ENCODE measurements at regions not wholly inside any gene's neighbourhood (a gene's known extent, or its start where the extent isn't known, plus 50 kb on each side); places are given as distances from the start of the nearest gene placed in this dataset.

- Histone ChIP-seq H3K4me3 (ENCODE audit: extremely low read depth, insufficient read depth, low read length, poor library complexity, severe bottlenecking) (no peak overlapping the region), H3K9me3 (ENCODE audit: control insufficient read depth, low read length) (no peaks in the 10 kb centered on the region), H3K4me1 (ENCODE audit: control insufficient read depth, insufficient read depth, low read length, poor library complexity, severe bottlenecking) (no peaks in the 10 kb centered on the region), H3K36me3 (ENCODE audit: control insufficient read depth, insufficient read depth, low read length) (no peaks in the 10 kb centered on the region), H3K27ac (ENCODE audit: low read depth, low read length, severe bottlenecking) (no peak overlapping the region)
- no CpG with 5 or more reads among the region's 1 CpG for WGBS, 2 experiments (ENCODE audit: insufficient coverage in 2 of 2)
Measured at GRCh38 chr1:104919188-104919587, 1169.5 kb downstream of the AMY1C start.

DNA sequence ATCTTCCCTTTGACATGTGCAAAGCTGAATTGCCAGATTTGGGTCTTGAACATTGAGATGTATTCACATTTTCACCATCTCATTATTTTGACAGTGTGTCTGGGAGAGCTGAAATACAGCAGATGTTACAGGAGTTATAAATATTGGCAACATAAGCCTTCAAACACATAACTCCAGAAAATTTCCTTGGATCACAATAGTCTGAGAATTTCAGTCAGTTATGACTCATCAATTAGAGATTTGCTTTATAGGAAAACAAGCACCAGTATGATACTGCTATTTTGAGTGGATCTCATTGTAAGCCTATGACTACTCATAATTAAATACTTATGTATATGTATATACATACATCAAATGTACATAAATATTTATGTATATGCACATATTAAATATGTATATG lies 1171.8 kb downstream of the AMY1C start:
- no peak overlapping the region for H3K27ac ChIP-seq (ENCODE audit: low read depth, low read length, severe bottlenecking)

GRCh38 chr1:104923075-104923474 lies 1173.4 kb downstream of the AMY1C start:
- no peak overlapping the region for H3K4me3 ChIP-seq (ENCODE audit: extremely low read depth, insufficient read depth, low read length, poor library complexity, severe bottlenecking)
- H3K27ac ChIP-seq (ENCODE audit: low read depth, low read length, severe bottlenecking), result no peak overlapping the region
- no peaks in the 10 kb centered on the region for H3K4me1 ChIP-seq (ENCODE audit: control insufficient read depth, insufficient read depth, low read length, poor library complexity, severe bottlenecking)
- 77 to 83% methylated on average over 4 to 5 of the region's 7 CpGs for WGBS, 2 experiments (ENCODE audit: insufficient coverage in 2 of 2)
- no peaks in the 10 kb centered on the region for H3K9me3 ChIP-seq (ENCODE audit: control insufficient read depth, low read length)
- no peaks in the 10 kb centered on the region for H3K36me3 ChIP-seq (ENCODE audit: control insufficient read depth, insufficient read depth, low read length)

More for the DNA sequence above, 1171.8 kb downstream of the AMY1C start:
- no peak overlapping the region for H3K4me3 ChIP-seq (ENCODE audit: extremely low read depth, insufficient read depth, low read length, poor library complexity, severe bottlenecking)
- no peaks in the 10 kb centered on the region for H3K9me3 ChIP-seq (ENCODE audit: control insufficient read depth, low read length)
- H3K36me3 ChIP-seq (ENCODE audit: control insufficient read depth, insufficient read depth, low read length), result no peaks in the 10 kb centered on the region
- H3K4me1 ChIP-seq (ENCODE audit: control insufficient read depth, insufficient read depth, low read length, poor library complexity, severe bottlenecking), result no peaks in the 10 kb centered on the region

DNA sequence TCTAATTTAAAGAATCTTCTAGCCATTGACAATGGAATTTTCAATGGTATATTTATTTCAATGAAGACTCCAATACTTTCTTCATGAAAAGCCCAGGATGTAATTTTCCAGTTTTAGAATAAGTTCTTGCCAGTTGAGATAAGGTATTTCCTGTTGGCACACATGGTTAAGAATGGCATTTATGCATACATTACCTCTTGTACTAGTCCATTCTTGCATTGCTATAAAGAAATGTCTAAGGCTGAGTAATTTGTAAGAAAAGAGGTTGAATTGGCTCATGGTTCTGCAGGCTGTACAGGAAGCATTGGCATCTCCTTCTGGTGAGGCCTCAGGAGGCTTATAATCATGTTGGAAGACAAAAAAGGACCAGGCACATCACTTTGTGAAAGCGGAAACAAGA lies 1179.6 kb downstream of the AMY1C start:
- H3K36me3 ChIP-seq (ENCODE audit: control insufficient read depth, insufficient read depth, low read length), result no peaks in the 10 kb centered on the region
- H3K4me1 ChIP-seq (ENCODE audit: control insufficient read depth, insufficient read depth, low read length, poor library complexity, severe bottlenecking), result no peaks in the 10 kb centered on the region
- H3K27ac ChIP-seq (ENCODE audit: low read depth, low read length, severe bottlenecking), result no peak overlapping the region
- 100% methylated on average over 1 of the region's 1 CpG; no CpG with 5 or more reads in 1 of the 2 experiments for WGBS, 2 experiments (ENCODE audit: insufficient coverage in 2 of 2)
- no peak overlapping the region for H3K4me3 ChIP-seq (ENCODE audit: extremely low read depth, insufficient read depth, low read length, poor library complexity, severe bottlenecking)
- no peaks in the 10 kb centered on the region for H3K9me3 ChIP-seq (ENCODE audit: control insufficient read depth, low read length)

DNA sequence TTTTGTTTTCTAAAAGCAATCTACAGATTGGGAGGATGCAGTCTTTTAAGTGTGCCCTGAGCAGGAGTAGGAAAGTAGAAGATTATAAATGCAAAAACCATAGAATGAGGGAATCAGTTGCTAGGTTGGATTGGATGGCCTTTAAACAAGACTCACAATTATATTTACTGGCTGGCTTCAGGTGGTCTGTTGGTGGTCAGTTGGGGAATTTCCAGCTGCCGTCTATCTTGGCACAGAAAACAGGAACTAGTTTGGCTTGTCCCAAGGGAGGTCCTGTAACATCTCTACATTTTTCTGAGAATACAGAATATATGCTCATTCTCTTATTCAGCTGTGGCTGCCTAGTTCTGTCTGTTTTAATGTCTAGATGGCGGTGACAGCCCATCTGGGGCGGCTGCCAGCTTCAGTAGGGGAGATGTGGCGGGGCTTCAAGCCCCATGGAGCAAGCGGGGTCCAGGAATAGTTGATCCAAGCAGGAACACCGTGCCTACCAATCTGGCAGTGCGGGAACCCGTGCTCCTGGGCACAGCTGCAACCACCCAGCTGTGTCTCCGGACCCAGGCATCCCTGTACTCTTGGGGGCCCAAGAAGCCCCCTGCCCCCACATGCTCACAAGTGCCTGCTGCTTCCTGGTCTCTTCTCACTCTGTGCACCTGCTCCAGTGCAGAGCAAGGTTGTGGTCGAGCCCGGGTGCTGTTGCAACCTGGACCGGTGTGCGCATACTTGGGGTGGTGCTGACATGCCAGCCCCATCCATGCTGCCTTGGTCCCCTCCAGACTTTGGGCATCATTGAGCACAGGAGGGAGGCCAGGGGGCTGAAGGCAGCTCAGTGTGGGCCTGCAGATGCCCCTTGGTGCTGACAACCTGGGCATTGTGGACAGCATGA lies 1182.6 kb downstream of the AMY1C start:
- 83 to 90% methylated on average over 8 to 12 of the region's 13 CpGs for WGBS, 2 experiments (ENCODE audit: insufficient coverage in 2 of 2)
- Histone ChIP-seq H3K36me3 (ENCODE audit: control insufficient read depth, insufficient read depth, low read length) (no peaks in the 10 kb centered on the region), H3K27ac (ENCODE audit: low read depth, low read length, severe bottlenecking) (no peak overlapping the region), H3K9me3 (ENCODE audit: control insufficient read depth, low read length) (no peaks in the 10 kb centered on the region), H3K4me1 (ENCODE audit: control insufficient read depth, insufficient read depth, low read length, poor library complexity, severe bottlenecking) (no peaks in the 10 kb centered on the region), H3K4me3 (ENCODE audit: extremely low read depth, insufficient read depth, low read length, poor library complexity, severe bottlenecking) (no peak overlapping the region)

DNA sequence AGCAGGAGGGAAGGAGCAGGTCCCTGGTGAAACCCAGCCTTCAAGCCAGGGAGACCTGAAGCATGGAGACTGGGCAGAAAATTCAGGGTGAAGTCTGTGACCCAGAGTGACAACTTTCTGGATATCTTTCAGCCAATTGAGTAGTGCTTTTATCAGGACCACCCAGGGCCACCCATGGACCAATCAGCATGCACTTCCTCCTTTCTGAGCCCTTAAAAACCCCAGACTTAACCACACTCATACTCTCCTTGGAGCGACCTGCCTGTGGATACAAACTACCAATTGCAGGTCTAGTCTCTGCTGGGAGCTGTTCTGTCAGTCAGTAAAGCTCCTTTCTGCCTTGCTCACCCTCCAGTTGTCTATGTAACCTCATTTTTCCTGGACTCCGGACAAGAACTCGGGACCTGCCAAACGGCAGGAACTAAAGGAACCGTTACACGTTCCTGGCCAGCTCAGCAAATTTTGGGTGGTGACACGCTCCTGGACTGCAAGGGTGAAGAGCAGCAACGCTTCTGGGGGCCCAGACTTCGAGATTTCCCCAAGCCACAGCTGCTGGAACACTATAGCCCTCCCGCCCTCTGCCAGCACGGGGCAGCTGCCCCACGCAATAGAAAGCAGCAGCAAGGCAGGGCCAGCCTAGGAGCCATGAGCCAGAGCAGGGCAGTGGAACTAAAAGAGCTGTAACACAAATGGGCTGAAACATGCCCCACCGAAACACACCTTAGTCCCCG lies 1183.4 kb downstream of the AMY1C start:
- no peak overlapping the region for H3K27ac ChIP-seq (ENCODE audit: low read depth, low read length, severe bottlenecking)
- no peak overlapping the region for H3K4me3 ChIP-seq (ENCODE audit: extremely low read depth, insufficient read depth, low read length, poor library complexity, severe bottlenecking)
- no peaks in the 10 kb centered on the region for H3K36me3 ChIP-seq (ENCODE audit: control insufficient read depth, insufficient read depth, low read length)
- H3K9me3 ChIP-seq (ENCODE audit: control insufficient read depth, low read length), result no peaks in the 10 kb centered on the region
- 90 to 92% methylated on average over 12 to 14 of the region's 14 CpGs for WGBS, 2 experiments (ENCODE audit: insufficient coverage in 2 of 2)
- H3K4me1 ChIP-seq (ENCODE audit: control insufficient read depth, insufficient read depth, low read length, poor library complexity, severe bottlenecking), result no peaks in the 10 kb centered on the region

GRCh38 chr1:104933846-104934245 lies 1184.1 kb downstream of the AMY1C start:
- no peak overlapping the region for H3K27ac ChIP-seq (ENCODE audit: low read depth, low read length, severe bottlenecking)
- no peaks in the 10 kb centered on the region for H3K4me1 ChIP-seq (ENCODE audit: control insufficient read depth, insufficient read depth, low read length, poor library complexity, severe bottlenecking)
- H3K4me3 ChIP-seq (ENCODE audit: extremely low read depth, insufficient read depth, low read length, poor library complexity, severe bottlenecking), result no peak overlapping the region
- 88 to 92% methylated on average over 6 of the region's 9 CpGs for WGBS, 2 experiments (ENCODE audit: insufficient coverage in 2 of 2)
- no peaks in the 10 kb centered on the region for H3K9me3 ChIP-seq (ENCODE audit: control insufficient read depth, low read length)
- H3K36me3 ChIP-seq (ENCODE audit: control insufficient read depth, insufficient read depth, low read length), result no peaks in the 10 kb centered on the region

DNA sequence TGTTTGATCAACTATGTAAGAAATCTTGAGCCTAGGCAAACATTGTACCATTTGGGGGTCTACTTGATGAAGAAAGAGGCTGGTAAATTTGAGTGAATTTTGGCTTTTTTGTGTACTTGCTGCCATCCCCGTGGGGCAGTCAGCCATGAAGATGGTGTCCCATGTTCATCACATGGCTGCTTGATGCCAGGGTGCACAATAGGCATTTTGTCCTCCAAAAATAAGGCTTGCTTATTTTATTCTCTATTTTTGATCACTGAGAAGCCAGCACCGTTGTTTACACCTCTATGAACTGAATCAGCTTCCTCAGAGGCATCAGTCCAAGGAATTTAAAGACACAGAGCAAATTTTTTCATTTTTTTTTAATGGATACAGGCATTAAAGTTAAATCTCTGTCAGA lies 1195.7 kb downstream of the AMY1C start:
- Histone ChIP-seq H3K36me3 (ENCODE audit: control insufficient read depth, insufficient read depth, low read length) (no peaks in the 10 kb centered on the region), H3K27ac (ENCODE audit: low read depth, low read length, severe bottlenecking) (no peak overlapping the region), H3K4me3 (ENCODE audit: extremely low read depth, insufficient read depth, low read length, poor library complexity, severe bottlenecking) (no peak overlapping the region), H3K9me3 (ENCODE audit: control insufficient read depth, low read length) (no peaks in the 10 kb centered on the region), H3K4me1 (ENCODE audit: control insufficient read depth, insufficient read depth, low read length, poor library complexity, severe bottlenecking) (no peaks in the 10 kb centered on the region)
- WGBS, 2 experiments (ENCODE audit: insufficient coverage in 2 of 2), result 29 to 56% methylated on average over 1 to 2 of the region's 2 CpGs

- H3K4me3 ChIP-seq (ENCODE audit: extremely low read depth, insufficient read depth, low read length, poor library complexity, severe bottlenecking), result no peak overlapping the region
- H3K36me3 ChIP-seq (ENCODE audit: control insufficient read depth, insufficient read depth, low read length), result no peaks in the 10 kb centered on the region
- no peaks in the 10 kb centered on the region for H3K4me1 ChIP-seq (ENCODE audit: control insufficient read depth, insufficient read depth, low read length, poor library complexity, severe bottlenecking)
- H3K9me3 ChIP-seq (ENCODE audit: control insufficient read depth, low read length), result no peaks in the 10 kb centered on the region
- 74 to 88% methylated on average over 1 to 2 of the region's 4 CpGs for WGBS, 2 experiments (ENCODE audit: insufficient coverage in 2 of 2)
- no peak overlapping the region for H3K27ac ChIP-seq (ENCODE audit: low read depth, low read length, severe bottlenecking)
Measured at GRCh38 chr1:104946558-104947210, 1197.0 kb downstream of the AMY1C start.

DNA sequence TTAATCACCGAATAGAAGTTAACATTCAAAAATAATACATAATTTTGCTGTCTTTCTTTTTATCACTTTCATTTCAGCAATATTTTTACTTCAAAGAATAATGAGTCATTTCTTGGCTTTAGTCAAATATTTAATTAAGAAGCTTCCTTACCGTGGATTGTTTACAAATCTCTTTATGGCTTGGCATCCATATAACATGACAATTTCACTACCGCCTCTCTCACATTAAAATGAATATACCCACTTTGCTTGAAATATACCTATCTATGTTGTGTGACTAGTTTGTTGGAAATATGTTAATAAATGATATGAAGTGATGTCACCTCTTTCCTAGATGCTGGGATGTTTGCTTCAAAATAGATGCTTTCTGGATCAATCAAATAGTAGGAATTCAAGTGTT lies 1203.9 kb downstream of the AMY1C start:
- WGBS, 2 experiments (ENCODE audit: insufficient coverage in 2 of 2), result no CpG with 5 or more reads among the region's 3 CpGs

More for the DNA sequence above, 1203.9 kb downstream of the AMY1C start:
- Histone ChIP-seq H3K9me3 (ENCODE audit: control insufficient read depth, low read length) (no peaks in the 10 kb centered on the region), H3K4me3 (ENCODE audit: extremely low read depth, insufficient read depth, low read length, poor library complexity, severe bottlenecking) (no peak overlapping the region), H3K4me1 (ENCODE audit: control insufficient read depth, insufficient read depth, low read length, poor library complexity, severe bottlenecking) (no peaks in the 10 kb centered on the region), H3K36me3 (ENCODE audit: control insufficient read depth, insufficient read depth, low read length) (no peaks in the 10 kb centered on the region), H3K27ac (ENCODE audit: low read depth, low read length, severe bottlenecking) (no peak overlapping the region)
